Esophagus squamous epithelium (tissue), 4 donors: ENCODE measurements at regions not wholly inside any gene's neighbourhood (a gene's known extent, or its start where the extent isn't known, plus 50 kb on each side); places are given as distances from the start of the nearest gene placed in this dataset.

Source experiments
- POLR2A ChIP-seq, 4 donors: fragments of 450-650 bp; IDR thresholded peaks; one replicate each; pipeline ENCODE4 v1.6.1; 2017; ENCODE audit warnings: antibody characterized with exemption in 4 of 4, mild to moderate bottlenecking in 4 of 4, moderate library complexity in 3 of 4
- TF ChIP-seq, protein P1 (sequence below), 6 experiments: fragments of 450-650 bp in 4 of 6; fragments of 200-600 bp in 2 of 6; sonication (generic) in 2 of 6; IDR thresholded peaks; one replicate each; pipeline ENCODE4 v1.5.1; 2016 to 2019; ENCODE audit warnings: antibody characterized with exemption in 6 of 6, mild to moderate bottlenecking in 4 of 6, moderate library complexity in 4 of 6

- TF ChIP-seq, protein P1, sequence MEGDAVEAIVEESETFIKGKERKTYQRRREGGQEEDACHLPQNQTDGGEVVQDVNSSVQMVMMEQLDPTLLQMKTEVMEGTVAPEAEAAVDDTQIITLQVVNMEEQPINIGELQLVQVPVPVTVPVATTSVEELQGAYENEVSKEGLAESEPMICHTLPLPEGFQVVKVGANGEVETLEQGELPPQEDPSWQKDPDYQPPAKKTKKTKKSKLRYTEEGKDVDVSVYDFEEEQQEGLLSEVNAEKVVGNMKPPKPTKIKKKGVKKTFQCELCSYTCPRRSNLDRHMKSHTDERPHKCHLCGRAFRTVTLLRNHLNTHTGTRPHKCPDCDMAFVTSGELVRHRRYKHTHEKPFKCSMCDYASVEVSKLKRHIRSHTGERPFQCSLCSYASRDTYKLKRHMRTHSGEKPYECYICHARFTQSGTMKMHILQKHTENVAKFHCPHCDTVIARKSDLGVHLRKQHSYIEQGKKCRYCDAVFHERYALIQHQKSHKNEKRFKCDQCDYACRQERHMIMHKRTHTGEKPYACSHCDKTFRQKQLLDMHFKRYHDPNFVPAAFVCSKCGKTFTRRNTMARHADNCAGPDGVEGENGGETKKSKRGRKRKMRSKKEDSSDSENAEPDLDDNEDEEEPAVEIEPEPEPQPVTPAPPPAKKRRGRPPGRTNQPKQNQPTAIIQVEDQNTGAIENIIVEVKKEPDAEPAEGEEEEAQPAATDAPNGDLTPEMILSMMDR (IDR thresholded peaks at IDR 0.05): no peak
- no peak for TF ChIP-seq POLR2A (IDR thresholded peaks at IDR 0.05)
Observed at GRCh38 chr4:57445686-57446085, 335.5 kb upstream of the IGFBP7 start.
